A549 (cell line): ENCODE measurements at regions not wholly inside any gene's neighbourhood (a gene's known extent, or its start where the extent isn't known, plus 50 kb on each side); places are given as distances from the start of the nearest gene placed in this dataset.

Source experiments
- EP300 ChIP-seq, 2 experiments: fragments of >200 bp; sonication (Bioruptor Twin); formaldehyde crosslinking; IDR thresholded peaks; 2 replicates in 1 of 2; 3 replicates in 1 of 2; pipeline ENCODE4 v1.6.1; 2016 to 2017
- MAZ ChIP-seq: fragments of 150-350 bp; IDR thresholded peaks from 2 replicates; pipeline ENCODE4 v1.6.1; 2014; ENCODE audit warnings: antibody characterized with exemption, low read depth, low read length, borderline replicate concordance
- RFX5 ChIP-seq: fragments of 450-650 bp; IDR thresholded peaks from 2 replicates; pipeline ENCODE4 v1.7.1; 2014; ENCODE audit warnings: antibody characterized with exemption, mild to moderate bottlenecking, moderate library complexity
- TF ChIP-seq, protein P1 (sequence below): fragments of >200 bp; sonication (Bioruptor Twin); formaldehyde crosslinking; IDR thresholded peaks from 3 replicates; pipeline ENCODE4 v1.5.1; 2016

GRCh38 chr5:58107704-58108103 lies 352.2 kb downstream of the PLK2 start:
- TF ChIP-seq MAZ (no peak), RFX5 (no peak), EP300 (IDR thresholded peaks at IDR 0.05) (no peak)
- TF ChIP-seq, protein P1, sequence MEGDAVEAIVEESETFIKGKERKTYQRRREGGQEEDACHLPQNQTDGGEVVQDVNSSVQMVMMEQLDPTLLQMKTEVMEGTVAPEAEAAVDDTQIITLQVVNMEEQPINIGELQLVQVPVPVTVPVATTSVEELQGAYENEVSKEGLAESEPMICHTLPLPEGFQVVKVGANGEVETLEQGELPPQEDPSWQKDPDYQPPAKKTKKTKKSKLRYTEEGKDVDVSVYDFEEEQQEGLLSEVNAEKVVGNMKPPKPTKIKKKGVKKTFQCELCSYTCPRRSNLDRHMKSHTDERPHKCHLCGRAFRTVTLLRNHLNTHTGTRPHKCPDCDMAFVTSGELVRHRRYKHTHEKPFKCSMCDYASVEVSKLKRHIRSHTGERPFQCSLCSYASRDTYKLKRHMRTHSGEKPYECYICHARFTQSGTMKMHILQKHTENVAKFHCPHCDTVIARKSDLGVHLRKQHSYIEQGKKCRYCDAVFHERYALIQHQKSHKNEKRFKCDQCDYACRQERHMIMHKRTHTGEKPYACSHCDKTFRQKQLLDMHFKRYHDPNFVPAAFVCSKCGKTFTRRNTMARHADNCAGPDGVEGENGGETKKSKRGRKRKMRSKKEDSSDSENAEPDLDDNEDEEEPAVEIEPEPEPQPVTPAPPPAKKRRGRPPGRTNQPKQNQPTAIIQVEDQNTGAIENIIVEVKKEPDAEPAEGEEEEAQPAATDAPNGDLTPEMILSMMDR = no peak
